ENCODE measurements at regions not wholly inside any gene's neighbourhood (a gene's known extent, or its start where the extent isn't known, plus 50 kb on each side); places are given as distances from the start of the nearest gene placed in this dataset.

- DNase-seq (ENCODE audit: low read depth), result no peak
- no peak overlapping the region for H3K4me3 ChIP-seq (ENCODE audit: low read depth, low read length)
- no peak for TF ChIP-seq CTCF (IDR thresholded peaks at IDR 0.05; ENCODE audit: low read depth, low read length, missing control alignments)
Measured at GRCh38 chr1:213371847-213372619, 321.0 kb downstream of the RPS6KC1 start.

GRCh38 chr1:213374369-213374768 lies 323.3 kb downstream of the RPS6KC1 start:
- no peak overlapping the region for H3K4me3 ChIP-seq (ENCODE audit: low read depth, low read length)
- DNase-seq (ENCODE audit: low read depth), result peak; percentile 3
- peak; percentile 87 for TF ChIP-seq CTCF (IDR thresholded peaks at IDR 0.05; ENCODE audit: low read depth, low read length, missing control alignments)

GRCh38 chr1:213375002-213375401 lies 324.0 kb downstream of the RPS6KC1 start:
- no peak overlapping the region for H3K4me3 ChIP-seq (ENCODE audit: low read depth, low read length)
- DNase-seq (ENCODE audit: low read depth), result no peak
- TF ChIP-seq CTCF (IDR thresholded peaks at IDR 0.05; ENCODE audit: low read depth, low read length, missing control alignments), result no peak

GRCh38 chr1:213376862-213377372 lies 325.9 kb downstream of the RPS6KC1 start:
- TF ChIP-seq CTCF (IDR thresholded peaks at IDR 0.05; ENCODE audit: low read depth, low read length, missing control alignments), result no peak
- H3K4me3 ChIP-seq (ENCODE audit: low read depth, low read length), result no peak overlapping the region
- DNase-seq (ENCODE audit: low read depth), result no peak

- DNase-seq (ENCODE audit: low read depth), result no peak
- no peak overlapping the region for H3K4me3 ChIP-seq (ENCODE audit: low read depth, low read length)
- TF ChIP-seq CTCF (IDR thresholded peaks at IDR 0.05; ENCODE audit: low read depth, low read length, missing control alignments), result no peak
Measured at GRCh38 chr1:213380865-213381264, 329.8 kb downstream of the RPS6KC1 start.

GRCh38 chr1:213381572-213382084 lies 330.6 kb downstream of the RPS6KC1 start:
- TF ChIP-seq CTCF (IDR thresholded peaks at IDR 0.05; ENCODE audit: low read depth, low read length, missing control alignments), result no peak
- no peak for DNase-seq (ENCODE audit: low read depth)
- no peak overlapping the region for H3K4me3 ChIP-seq (ENCODE audit: low read depth, low read length)

Measured in GM12864 (cell line).